ENCODE measurements at regions not wholly inside any gene's neighbourhood (a gene's known extent, or its start where the extent isn't known, plus 50 kb on each side); places are given as distances from the start of the nearest gene placed in this dataset.
"Not testable (repeated sequence)": the region's sequence is repeated elsewhere in the genome, so short reads cannot be mapped to it uniquely, and the experiment has no call there.

DNA sequence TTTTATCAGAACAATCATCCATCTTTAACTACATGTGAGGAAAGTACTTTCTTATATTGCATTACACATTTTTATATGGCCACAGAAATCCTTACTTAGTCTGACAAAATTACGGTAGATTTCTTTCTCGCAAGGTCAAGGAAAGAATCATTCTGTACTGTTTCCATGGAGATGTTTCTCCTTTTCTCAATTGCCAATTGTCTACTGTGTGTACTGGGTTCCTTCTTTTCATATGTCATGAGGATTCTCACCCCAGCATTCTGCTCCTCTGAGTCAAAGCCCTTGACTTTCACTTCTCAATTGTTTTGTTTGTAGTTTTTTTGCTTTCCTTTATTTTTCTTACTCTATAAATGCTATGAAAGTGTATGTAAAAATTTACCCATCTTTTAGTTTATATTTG lies 99.3 kb upstream of the AGAP9 start:
- DNase-seq (ENCODE audit: low spot score), result not testable (repeated sequence)

DNA sequence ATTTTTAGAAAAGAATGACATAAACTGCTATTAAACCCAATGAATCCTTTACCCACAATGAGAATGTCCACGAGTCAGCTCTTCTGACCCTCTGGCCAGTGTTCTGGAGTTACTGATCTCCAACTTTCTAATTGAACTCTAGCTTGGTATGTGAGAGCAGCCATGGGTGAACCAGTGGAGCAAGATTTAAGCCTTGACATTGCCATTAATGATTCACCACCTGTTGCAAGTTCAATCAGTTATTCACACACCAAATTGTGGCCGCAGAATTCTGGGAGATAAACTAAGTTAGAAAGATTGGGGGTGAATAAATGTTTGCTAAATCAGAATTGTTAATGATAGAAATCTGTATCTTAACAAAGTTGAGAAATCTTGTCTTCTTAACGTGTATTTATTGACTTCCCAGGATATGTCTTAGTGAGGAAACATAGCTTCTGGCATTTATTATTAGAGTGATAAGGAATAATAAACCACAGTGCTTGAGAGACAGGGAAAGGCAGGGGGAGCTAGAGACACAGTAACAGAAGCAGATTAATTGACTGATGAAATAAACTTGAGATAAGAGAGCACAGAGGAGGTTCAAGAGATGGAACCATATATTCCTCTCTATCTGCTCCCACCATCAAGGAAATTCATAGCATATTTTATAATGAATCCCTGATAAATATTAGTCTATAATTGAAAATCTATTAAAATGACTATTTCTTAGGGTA lies 96.0 kb upstream of the AGAP9 start:
- peak; percentile 12 for DNase-seq (ENCODE audit: low spot score)

DNA sequence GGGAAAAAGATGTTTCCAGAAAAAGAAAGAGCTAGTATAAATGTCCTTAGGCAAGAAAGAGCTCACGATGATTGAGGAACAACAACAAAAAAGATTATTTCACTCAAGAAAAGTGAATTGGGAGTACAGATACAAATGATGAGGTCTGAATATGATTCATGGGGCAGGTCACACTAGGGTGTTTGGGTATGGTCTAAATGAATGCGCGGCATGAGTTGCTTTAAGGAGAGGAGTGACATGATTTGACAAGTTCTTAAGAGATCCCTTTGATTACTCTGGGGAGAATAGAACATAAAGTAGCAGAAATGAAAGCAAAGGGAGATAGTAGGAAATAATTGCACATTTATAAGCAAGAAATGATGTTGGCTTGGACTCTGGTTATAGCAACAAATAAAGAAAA lies 85.9 kb upstream of the AGAP9 start:
- not testable (repeated sequence) for DNase-seq (ENCODE audit: low spot score)

DNA sequence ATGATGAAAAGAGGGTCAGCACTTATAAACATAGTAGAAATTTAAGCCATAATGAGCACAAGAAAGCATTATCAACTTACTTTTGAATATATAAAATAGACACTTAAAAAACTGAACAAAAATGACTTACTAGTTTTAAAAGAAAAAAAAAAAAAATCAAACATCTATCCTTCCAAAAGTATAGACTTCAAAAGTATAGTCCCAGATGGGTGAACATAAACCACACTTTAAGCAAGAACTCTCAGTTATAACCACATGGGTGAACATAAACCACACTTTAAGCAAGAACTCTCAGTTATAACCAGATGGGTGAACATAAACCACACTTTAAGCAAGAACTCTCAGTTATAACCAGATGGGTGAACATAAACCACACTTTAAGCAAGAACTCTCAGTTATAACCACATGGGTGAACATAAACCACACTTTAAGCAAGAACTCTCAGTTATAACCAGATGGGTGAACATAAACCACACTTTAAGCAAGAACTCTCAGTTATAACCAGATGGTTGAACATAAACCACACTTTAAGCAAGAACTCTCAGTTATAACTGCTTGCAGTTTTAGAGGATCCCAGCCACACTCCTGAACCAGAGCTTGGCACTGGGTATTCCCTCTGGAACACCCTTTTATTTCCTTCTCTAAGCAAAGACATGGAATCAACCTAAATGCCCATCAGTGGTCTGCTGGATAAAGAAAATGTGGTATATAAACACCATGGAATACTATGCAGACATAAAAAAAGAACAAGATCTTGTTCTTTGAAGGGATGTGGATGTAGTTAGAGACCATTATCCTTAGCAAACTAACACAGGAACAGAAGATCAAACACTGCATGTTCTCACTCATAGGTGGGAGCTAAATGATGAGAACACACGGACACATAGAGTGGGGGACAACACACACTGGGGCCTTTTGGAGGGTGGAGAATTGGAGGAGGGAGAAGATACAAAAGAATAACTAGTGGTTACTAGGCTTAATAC lies 82.6 kb upstream of the AGAP9 start:
- DNase-seq (ENCODE audit: low spot score), result not testable (repeated sequence)

DNA sequence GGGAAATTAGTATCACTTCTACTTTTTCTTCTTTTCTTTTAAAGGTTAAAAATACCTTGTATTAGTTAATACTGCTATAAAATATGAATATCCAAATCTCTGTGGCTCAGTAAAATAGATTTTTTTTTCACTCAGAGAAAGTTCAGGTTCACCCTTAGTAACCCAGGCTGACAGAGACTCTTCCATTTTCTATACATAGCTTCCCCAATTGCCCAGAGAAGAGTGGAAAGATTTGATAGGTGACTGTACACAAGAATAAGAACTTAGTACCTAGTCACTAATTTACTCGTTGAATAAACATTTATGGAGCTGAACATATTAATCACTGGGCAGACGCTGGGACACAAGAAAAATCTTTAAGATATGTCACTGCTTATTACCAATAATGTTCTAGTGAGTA lies 77.2 kb upstream of the AGAP9 start:
- DNase-seq (ENCODE audit: low spot score), result not testable (repeated sequence)

DNA sequence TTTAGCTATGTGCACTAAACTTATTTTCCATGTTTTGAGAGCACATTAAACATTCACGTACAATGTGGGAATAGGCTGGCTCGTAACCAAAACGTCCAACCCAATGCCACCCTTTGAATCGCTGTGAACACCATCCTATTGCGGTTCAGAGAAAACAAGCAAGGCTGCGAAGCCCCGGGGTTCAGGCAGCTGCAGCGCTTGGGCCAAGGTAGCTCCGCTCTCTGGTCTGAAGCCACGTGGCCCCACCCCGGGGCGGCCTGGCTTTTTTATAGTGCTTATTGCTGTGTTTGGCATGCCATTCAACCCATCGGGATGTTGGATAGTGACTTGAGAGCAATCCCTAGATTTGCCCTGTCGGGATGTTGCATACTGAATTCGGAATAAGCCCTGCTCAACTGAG lies 76.7 kb upstream of the AGAP9 start:
- DNase-seq (ENCODE audit: low spot score), result not testable (repeated sequence)

DNA sequence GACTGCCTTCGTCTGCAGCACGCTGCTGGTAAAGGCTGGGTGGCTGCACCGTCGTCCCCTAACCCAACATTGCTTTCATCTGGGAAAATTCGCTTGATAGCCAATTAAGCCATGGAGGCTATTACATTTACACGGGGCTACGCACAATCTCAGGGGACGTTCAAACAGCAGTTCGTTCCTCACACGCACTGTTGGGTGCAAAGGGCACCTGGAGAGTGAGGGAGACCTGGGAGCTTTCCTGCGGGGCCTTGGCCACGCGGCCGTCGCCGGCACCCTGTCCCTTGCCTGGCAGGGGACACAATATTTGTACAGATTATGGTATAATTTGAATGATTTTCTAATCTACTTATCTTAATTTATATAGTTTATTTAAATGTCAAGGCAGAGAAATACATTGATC lies 76.2 kb upstream of the AGAP9 start:
- not testable (repeated sequence) for DNase-seq (ENCODE audit: low spot score)

DNA sequence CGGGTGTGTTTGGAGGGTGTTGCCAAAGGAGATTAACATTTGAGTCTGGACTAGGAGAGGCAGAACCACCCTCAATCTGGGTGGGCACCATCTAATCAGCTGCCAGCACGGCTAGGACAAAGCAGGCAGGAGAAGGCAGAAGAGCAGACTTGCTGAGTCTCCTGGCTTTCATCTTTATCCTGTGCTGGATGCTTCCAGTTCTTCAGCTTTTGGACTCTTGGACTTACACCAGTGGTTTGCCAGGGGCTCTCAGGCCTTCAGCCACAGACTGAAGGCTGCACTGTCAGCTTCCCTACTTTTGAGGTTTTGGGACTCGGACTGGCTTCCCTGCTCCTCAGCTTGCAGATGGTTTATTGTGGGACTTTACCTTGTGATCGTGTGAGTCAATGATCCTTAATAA lies 70.4 kb upstream of the AGAP9 start:
- DNase-seq (ENCODE audit: low spot score), result not testable (repeated sequence)

DNA sequence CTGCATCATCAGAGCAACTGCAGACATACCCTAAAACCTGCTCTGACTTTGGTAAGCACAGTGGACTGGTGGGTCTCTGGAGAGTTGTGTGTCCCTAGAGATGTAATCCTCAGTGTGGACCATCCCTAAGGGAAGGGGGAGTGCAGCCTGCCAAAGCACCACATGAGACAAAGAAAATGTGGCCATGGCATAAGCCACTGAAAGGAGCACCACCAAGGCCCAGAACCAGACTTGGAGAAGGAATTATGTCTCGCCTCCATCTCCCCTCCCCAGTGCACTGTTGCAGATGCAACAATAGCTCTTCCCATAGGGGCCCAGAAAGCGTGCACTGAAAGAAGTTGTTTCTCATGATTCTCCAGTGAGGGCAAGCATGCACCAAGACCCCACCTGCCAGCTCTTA lies 69.7 kb upstream of the AGAP9 start:
- DNase-seq (ENCODE audit: low spot score), result not testable (repeated sequence)

DNA sequence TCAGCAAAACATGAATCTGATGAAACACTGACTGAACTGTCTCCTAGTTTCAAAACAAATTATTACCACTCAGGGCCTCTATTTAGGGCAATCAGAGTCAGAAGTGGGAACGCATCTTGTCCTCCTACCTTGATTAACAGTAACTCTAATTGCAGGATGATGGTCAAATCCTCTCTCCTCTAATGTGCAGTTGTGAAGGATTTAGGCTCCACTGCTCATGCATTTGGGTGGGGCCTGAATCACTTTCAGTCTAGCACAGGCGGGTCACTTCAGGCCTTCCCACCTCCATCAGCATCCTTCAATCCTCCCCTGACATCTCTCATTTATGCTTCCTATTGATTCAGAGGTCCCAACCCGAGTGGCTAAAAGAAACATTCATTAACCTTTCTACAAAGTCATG lies 67.5 kb upstream of the AGAP9 start:
- not testable (repeated sequence) for DNase-seq (ENCODE audit: low spot score)

DNA sequence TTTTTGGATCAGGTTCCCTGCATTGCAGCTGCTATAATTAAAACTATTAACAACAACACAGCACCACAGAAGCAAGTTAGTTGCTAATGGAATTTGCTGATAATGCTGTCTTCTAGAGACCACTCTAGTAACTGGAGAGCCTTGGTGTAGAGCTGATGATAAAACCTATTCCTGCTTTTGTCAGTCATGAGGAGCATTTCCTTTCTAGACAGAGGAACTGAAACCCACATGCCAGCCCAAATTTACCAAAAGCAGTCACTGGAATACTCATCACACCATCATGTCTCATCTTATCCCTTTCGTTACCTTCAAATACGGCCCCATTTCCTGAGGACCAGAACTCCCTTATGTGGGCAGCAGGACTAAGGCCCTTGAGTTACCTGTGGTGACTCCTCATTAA lies 67.1 kb upstream of the AGAP9 start:
- DNase-seq (ENCODE audit: low spot score), result not testable (repeated sequence)

DNA sequence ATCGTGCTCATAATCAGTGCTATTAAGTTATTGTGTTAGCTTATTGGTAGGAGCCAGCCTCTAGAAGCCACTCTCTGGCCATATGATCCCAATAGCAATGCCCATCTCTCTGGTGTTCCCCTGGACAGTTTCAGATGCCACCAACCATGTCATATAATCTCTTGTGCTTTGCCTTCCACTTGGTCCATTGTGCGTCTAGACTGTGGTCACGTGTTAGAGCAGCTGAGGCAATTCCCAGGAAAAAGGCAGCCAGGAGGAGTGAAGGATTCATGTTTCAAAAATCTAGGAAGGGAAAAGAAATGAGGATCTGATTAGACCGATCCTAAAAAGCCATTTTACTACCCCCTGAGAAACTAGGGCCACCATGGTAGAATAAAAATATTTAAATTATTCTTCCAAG lies 58.6 kb upstream of the AGAP9 start:
- not testable (repeated sequence) for DNase-seq (ENCODE audit: low spot score)

DNA sequence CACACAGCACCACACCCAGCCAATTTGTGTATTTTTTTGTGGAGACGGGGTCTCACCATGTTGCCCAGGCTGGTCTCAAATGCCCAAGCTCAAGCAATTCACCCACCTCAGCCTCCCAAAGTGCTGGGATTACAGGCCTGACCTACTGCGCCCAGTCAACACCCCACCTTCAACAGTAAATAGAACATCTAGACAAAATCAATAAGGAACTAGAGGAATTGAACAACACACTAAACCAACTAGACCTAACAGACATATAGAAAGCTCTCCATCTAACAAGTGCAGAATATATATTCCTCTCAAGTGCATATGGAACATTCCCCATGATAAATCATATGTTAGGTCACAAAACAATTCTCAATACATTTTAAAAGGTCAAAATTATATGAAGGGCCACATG lies 56.6 kb upstream of the AGAP9 start:
- DNase-seq (ENCODE audit: low spot score), result not testable (repeated sequence)

DNA sequence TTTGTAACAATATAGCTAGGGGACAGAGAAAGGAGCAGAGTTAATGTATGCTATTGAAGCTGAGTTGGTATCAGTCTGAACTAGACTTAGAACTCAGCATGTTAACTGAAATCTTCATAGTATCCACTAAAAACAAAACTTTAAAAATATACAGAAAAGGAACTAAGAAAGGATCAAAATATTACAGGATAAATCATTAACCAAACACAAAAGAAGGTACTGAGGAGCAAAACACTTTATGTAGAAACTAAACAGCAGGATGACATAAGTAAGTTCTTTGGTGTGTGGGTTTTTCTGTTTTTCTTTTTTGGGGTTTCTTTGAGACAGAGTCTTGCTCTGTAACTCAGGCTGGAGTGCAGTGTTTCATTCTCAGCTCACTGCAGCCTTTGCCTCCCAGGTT lies 55.1 kb upstream of the AGAP9 start:
- DNase-seq (ENCODE audit: low spot score), result not testable (repeated sequence)
